ENCODE measurements at regions not wholly inside any gene's neighbourhood (a gene's known extent, or its start where the extent isn't known, plus 50 kb on each side); places are given as distances from the start of the nearest gene placed in this dataset.

DNA sequence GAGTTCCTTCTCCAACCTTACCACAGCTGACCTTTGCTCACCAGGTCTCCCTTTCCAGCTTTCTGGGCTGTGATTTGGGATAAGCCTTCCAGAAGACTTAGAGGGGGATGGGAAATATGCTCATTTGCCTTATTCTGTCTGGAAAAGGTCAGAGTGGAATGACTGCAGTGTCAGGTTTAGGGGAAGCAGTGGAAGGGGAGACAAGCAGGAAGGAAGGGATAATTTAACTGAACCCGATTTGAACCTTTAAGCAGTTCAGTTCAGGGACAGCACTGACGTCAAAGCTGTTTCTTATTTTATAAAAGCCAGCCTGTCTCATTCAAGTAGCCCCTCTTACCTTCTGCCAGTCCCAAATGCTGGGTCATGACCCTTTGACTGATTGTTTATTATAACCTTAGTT is 418.4 kb upstream of the RARB start:
- no peak for TF ChIP-seq CTCF (IDR thresholded peaks at IDR 0.05; ENCODE audit: insufficient read depth, low read length)
- DNase-seq (ENCODE audit: low read depth): no peak
- H3K4me3 ChIP-seq (ENCODE audit: low read depth, low read length): no peak overlapping the region

GRCh38 chr3:25015599-25015998 is 412.5 kb upstream of the RARB start:
- no peak overlapping the region for H3K4me3 ChIP-seq (ENCODE audit: low read depth, low read length)
- TF ChIP-seq CTCF (IDR thresholded peaks at IDR 0.05; ENCODE audit: insufficient read depth, low read length): no peak
- DNase-seq (ENCODE audit: low read depth): no peak

DNA sequence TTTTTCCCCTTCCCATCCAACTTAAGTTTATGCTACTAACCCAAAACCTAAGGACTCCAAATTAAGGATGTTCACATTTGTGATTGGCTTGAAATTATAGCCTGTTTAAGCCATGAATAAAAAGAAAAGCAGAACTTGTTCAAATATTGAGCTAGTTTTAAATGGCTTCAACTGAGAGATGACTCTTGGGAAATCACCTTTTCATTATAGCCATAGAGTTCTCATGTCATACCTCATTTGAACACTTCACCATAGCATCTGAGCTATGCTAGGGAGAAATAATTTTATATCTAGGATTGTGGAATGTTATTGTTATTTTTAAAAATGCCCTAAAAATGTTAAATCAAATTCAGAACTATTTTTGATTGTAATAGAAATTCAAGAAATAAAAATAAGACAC is 409.2 kb upstream of the RARB start:
- TF ChIP-seq CTCF (IDR thresholded peaks at IDR 0.05; ENCODE audit: insufficient read depth, low read length): no peak
- DNase-seq (ENCODE audit: low read depth): no peak
- no peak overlapping the region for H3K4me3 ChIP-seq (ENCODE audit: low read depth, low read length)

GRCh38 chr3:25019506-25019905 is 408.6 kb upstream of the RARB start:
- no peak for TF ChIP-seq CTCF (IDR thresholded peaks at IDR 0.05; ENCODE audit: insufficient read depth, low read length)
- H3K4me3 ChIP-seq (ENCODE audit: low read depth, low read length): no peak overlapping the region
- no peak for DNase-seq (ENCODE audit: low read depth)

GRCh38 chr3:25021816-25022215 is 406.2 kb upstream of the RARB start:
- TF ChIP-seq CTCF (IDR thresholded peaks at IDR 0.05; ENCODE audit: insufficient read depth, low read length): peak; percentile 45
- no peak overlapping the region for H3K4me3 ChIP-seq (ENCODE audit: low read depth, low read length)
- DNase-seq (ENCODE audit: low read depth): peak; percentile 52

DNA sequence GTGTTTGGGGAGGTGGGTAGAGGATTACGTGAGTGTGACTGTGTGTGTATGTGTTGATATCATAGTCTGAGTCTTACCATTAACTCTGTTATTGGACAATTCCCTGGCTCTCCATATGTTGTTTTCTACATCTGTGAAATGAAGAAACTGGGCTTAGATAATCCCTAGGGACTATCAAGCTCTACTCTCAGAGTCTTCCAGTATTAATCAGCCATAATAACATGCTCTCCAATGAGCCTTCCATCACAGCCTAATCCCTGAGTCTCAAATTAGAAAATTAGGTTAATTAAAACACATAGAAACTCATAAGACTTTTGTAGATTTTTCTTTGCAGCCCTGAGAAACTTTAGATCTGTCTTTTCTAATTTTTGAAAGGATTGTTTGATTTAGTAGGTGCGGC is 404.2 kb upstream of the RARB start:
- no peak for TF ChIP-seq CTCF (IDR thresholded peaks at IDR 0.05; ENCODE audit: insufficient read depth, low read length)
- H3K4me3 ChIP-seq (ENCODE audit: low read depth, low read length): no peak overlapping the region
- no peak for DNase-seq (ENCODE audit: low read depth)

- TF ChIP-seq CTCF (IDR thresholded peaks at IDR 0.05; ENCODE audit: insufficient read depth, low read length): no peak
- H3K4me3 ChIP-seq (ENCODE audit: low read depth, low read length): no peak overlapping the region
- no peak for DNase-seq (ENCODE audit: low read depth)
Measured at GRCh38 chr3:25025236-25025635, 402.8 kb upstream of the RARB start.
